H1 (cell line): ENCODE measurements at regions not wholly inside any gene's neighbourhood (a gene's known extent, or its start where the extent isn't known, plus 50 kb on each side); places are given as distances from the start of the nearest gene placed in this dataset.

Experiments
- CTCF ChIA-PET: fragments of 300-600 bp; sonication (Branson Sonifier 250); formaldehyde crosslinking; loops from one replicate; lab custom pipeline; 2021; ENCODE audit not compliant: partially characterized antibody; lab: Charles Lee
- POLR2A ChIA-PET: fragments of 300-600 bp; sonication (Branson Sonifier 250); formaldehyde crosslinking; loops from one replicate; lab custom pipeline; 2021; ENCODE audit warnings: inconsistent platforms; ENCODE audit not compliant: partially characterized antibody; lab: Charles Lee
- DNase-seq, 2 experiments: peaks; one replicate each; pipeline versions ENCODE4 v3.0.0 to v3.0.0-alpha.2; 2010 to 2022; ENCODE audit warnings: low spot score in 2 of 2, low read depth in 1 of 2, mixed read lengths in 1 of 2
- FAIRE-seq: peaks from 2 replicates; lab custom pipeline; 2011; peaks lifted over from hg19 to GRCh38; lab: Jason Lieb, UNC
- H2AFZ ChIP-seq: 2 replicates; pipeline ENCODE4 v1.8.1; 2012; ENCODE audit warnings: low read length, inconsistent platforms
- H2AK5ac ChIP-seq: 2 replicates; pipeline ENCODE4 v1.6.1; 2013; ENCODE audit warnings: low read depth, low read length
- H2BK120ac ChIP-seq: replicated peaks from 2 replicates; pipeline ENCODE3; 2013; ENCODE audit warnings: low read depth, low read length, inconsistent platforms
- H2BK12ac ChIP-seq: 2 replicates; pipeline ENCODE4 v1.6.1; 2013; ENCODE audit warnings: low read depth, low read length
- H2BK15ac ChIP-seq: 2 replicates; pipeline ENCODE4 v1.6.1; 2013; ENCODE audit warnings: low read length
- H2BK20ac ChIP-seq: 2 replicates; pipeline ENCODE4 v1.6.1; 2013; ENCODE audit warnings: low read length
- H2BK5ac ChIP-seq: 2 replicates; pipeline ENCODE4 v1.6.1; 2013; ENCODE audit warnings: low read depth, low read length
- H3K14ac ChIP-seq: 2 replicates; pipeline ENCODE4 v1.6.1; 2013; ENCODE audit warnings: inconsistent platforms; ENCODE audit not compliant: insufficient read length
- H3K18ac ChIP-seq: 2 replicates; pipeline ENCODE4 v1.6.1; 2013; ENCODE audit warnings: low read length; ENCODE audit errors: extremely low read depth
- H3K23ac ChIP-seq: 2 replicates; pipeline ENCODE4 v1.6.1; 2013; ENCODE audit warnings: inconsistent platforms; ENCODE audit not compliant: insufficient read length
- H3K23me2 ChIP-seq: 2 replicates; pipeline ENCODE4 v1.6.1; 2013; ENCODE audit warnings: low read depth, low read length
- H3K27ac ChIP-seq: 2 replicates; pipeline ENCODE4 v1.6.1; 2011; ENCODE audit warnings: low read depth, low read length, inconsistent platforms
- H3K27me3 ChIP-seq, 4 experiments: replicated peaks in 1 of 4; 1 replicate in 1 of 4; 2 replicates in 3 of 4; pipeline versions ENCODE4 v1.6.1 to v1.8.1; 2011 to 2013; ENCODE audit warnings: low read length in 3 of 4, mild to moderate bottlenecking in 3 of 4, inconsistent platforms in 2 of 4, mixed read lengths in 2 of 4, moderate library complexity in 1 of 4; ENCODE audit not compliant: control insufficient read depth in 3 of 4, insufficient read depth in 3 of 4; ENCODE audit errors: extremely low read depth in 1 of 4
- H3K36me3 ChIP-seq, 4 experiments: 2 replicates each; pipeline versions ENCODE4 v1.6.1 to v1.8.1; 2011 to 2013; ENCODE audit warnings: mild to moderate bottlenecking in 4 of 4, low read length in 3 of 4, moderate library complexity in 2 of 4, control low read depth in 1 of 4, inconsistent platforms in 1 of 4; ENCODE audit not compliant: insufficient read depth in 4 of 4, control insufficient read depth in 2 of 4
- H3K4ac ChIP-seq: replicated peaks from 2 replicates; pipeline ENCODE3; 2013; ENCODE audit warnings: low read length, low read depth, mixed read lengths, inconsistent platforms; ENCODE audit not compliant: insufficient read length
- H3K4me1 ChIP-seq, 4 experiments: replicated peaks in 1 of 4; 1 replicate in 1 of 4; 2 replicates in 3 of 4; pipeline versions ENCODE4 v1.6.1 to v1.8.1; 2011 to 2013; ENCODE audit warnings: low read length in 3 of 4, inconsistent platforms in 2 of 4, mixed read lengths in 1 of 4; ENCODE audit not compliant: insufficient read depth in 4 of 4, control insufficient read depth in 3 of 4
- H3K4me2 ChIP-seq, 2 experiments: 2 replicates each; pipeline versions ENCODE4 v1.6.1 to v1.8.1; 2011 to 2013; ENCODE audit warnings: low read depth in 2 of 2, low read length in 2 of 2, control low read depth in 1 of 2, inconsistent platforms in 1 of 2, mild to moderate bottlenecking in 1 of 2; ENCODE audit not compliant: insufficient read depth in 1 of 2
- H3K4me3 ChIP-seq, 4 experiments: fragments of 200-600, 300-600 bp in 1 of 4; sonication (generic), shearing (Covaris generic), sonication (Bioruptor Twin) in 1 of 4; 2 replicates each; pipeline versions ENCODE4 v1.5.1 to v1.8.1; 2011 to 2016; ENCODE audit warnings: low read length in 4 of 4, low read depth in 3 of 4, control low read depth in 2 of 4, inconsistent platforms in 2 of 4, mild to moderate bottlenecking in 2 of 4, mixed read lengths in 1 of 4, moderate library complexity in 1 of 4; ENCODE audit not compliant: insufficient read depth in 2 of 4; ENCODE audit errors: extremely low read depth in 1 of 4
- H3K56ac ChIP-seq: replicated peaks from 2 replicates; pipeline ENCODE3; 2013; ENCODE audit warnings: low read depth, mild to moderate bottlenecking, mixed read lengths, low read length, inconsistent platforms; ENCODE audit not compliant: insufficient read length
- H3K79me1 ChIP-seq: 2 replicates; pipeline ENCODE4 v1.6.1; 2013; ENCODE audit warnings: low read depth, low read length, control low read depth
- H3K79me2 ChIP-seq, 2 experiments: 2 replicates each; pipeline versions ENCODE4 v1.6.1 to v1.8.1; 2012 to 2013; ENCODE audit warnings: low read length in 2 of 2, mild to moderate bottlenecking in 2 of 2, inconsistent platforms in 1 of 2; ENCODE audit not compliant: insufficient read depth in 2 of 2, control insufficient read depth in 1 of 2
- H3K9ac ChIP-seq, 4 experiments: replicated peaks in 1 of 4; 1 replicate in 1 of 4; 2 replicates in 3 of 4; pipeline versions ENCODE4 v1.6.1 to v1.8.1; 2011 to 2013; ENCODE audit warnings: low read depth in 3 of 4, low read length in 3 of 4, control low read depth in 2 of 4, mild to moderate bottlenecking in 2 of 4, moderate library complexity in 2 of 4, inconsistent platforms in 1 of 4; ENCODE audit errors: extremely low read depth in 1 of 4
- H3K9me3 ChIP-seq, 2 experiments: 2 replicates each; pipeline versions ENCODE4 v1.6.1 to v1.8.1; 2012 to 2013; ENCODE audit warnings: mild to moderate bottlenecking in 2 of 2, moderate library complexity in 2 of 2, control low read depth in 1 of 2, inconsistent platforms in 1 of 2, low read depth in 1 of 2, low read length in 1 of 2, mixed read lengths in 1 of 2; ENCODE audit not compliant: insufficient read depth in 2 of 2
- H4K20me1 ChIP-seq, 2 experiments: replicated peaks in 1 of 2; 2 replicates each; pipeline versions ENCODE3 to v1.8.1; 2011 to 2013; ENCODE audit warnings: inconsistent platforms in 2 of 2, low read length in 2 of 2, mild to moderate bottlenecking in 1 of 2; ENCODE audit not compliant: insufficient read depth in 2 of 2, control insufficient read depth in 1 of 2
- H4K5ac ChIP-seq: 2 replicates; pipeline ENCODE4 v1.6.1; 2013; ENCODE audit warnings: low read length, low read depth, mixed read lengths, inconsistent platforms; ENCODE audit not compliant: insufficient read length
- H4K8ac ChIP-seq: 2 replicates; pipeline ENCODE4 v1.8.0; 2013; ENCODE audit warnings: mild to moderate bottlenecking, moderate library complexity, low read length, inconsistent platforms; ENCODE audit not compliant: insufficient read depth; ENCODE audit errors: extremely low read depth
- H4K91ac ChIP-seq: replicated peaks from 2 replicates; pipeline ENCODE3; 2013; ENCODE audit warnings: low read length, mixed read lengths, inconsistent platforms; ENCODE audit not compliant: insufficient read length
- ASH2L ChIP-seq: fragments of 200-600, 300-600 bp; sonication (generic); IDR thresholded peaks from one replicate; pipeline ENCODE4 v1.7.1; 2017; ENCODE audit warnings: low read length
- KDM1A ChIP-seq: fragments of 200-600, 300-600 bp; sonication (generic); IDR thresholded peaks from 2 replicates; pipeline ENCODE4 v1.7.1; 2016; ENCODE audit warnings: mild to moderate bottlenecking, low read length, borderline replicate concordance
- SIN3A ChIP-seq, 2 experiments: IDR thresholded peaks in 1 of 2; conservative IDR thresholded peaks in 1 of 2; 2 replicates each; pipeline ENCODE4 v1.6.1; 2011 to 2012; ENCODE audit warnings: low read length in 2 of 2, improper control_type of control experiment in 1 of 2, low read depth in 1 of 2, mild to moderate bottlenecking in 1 of 2
- WGBS, 2 experiments: shearing (Covaris generic) in 1 of 2; methylation state at CpG; one replicate each; pipeline versions ENCODE4 v1.1.6 to v1.1.7; 2013 to 2015; ENCODE audit warnings: low lambda C conversion rate in 2 of 2, mixed read lengths in 2 of 2, inconsistent platforms in 1 of 2, low coverage in 1 of 2, missing lambda C conversion rate in 1 of 2; ENCODE audit not compliant: insufficient replicate concordance in 2 of 2, insufficient coverage in 1 of 2, insufficient read length in 1 of 2; ENCODE audit errors: extremely low coverage in 1 of 2, missing lambda C conversion rate in 1 of 2; 5-methylcytosine and 5-hydroxymethylcytosine counted together

GRCh38 chrX:69306063-69306404, 140.8 kb upstream of the PJA1 start:
- Histone ChIP-seq H3K79me1 (no peaks in the 10 kb centered on the region), H3K4ac (no peak overlapping the region), H2AK5ac (no peak overlapping the region), H3K23ac (no peak overlapping the region), H4K5ac (no peak overlapping the region), H3K36me3 (no peaks in the 10 kb centered on the region), H3K4me3 (peak overlapping the region in 1 of 4 experiments; percentile 49; a peak in 1 of 8 replicates), H2BK20ac (peak overlapping the region; percentile 80; the same call in 1 of the 2 replicates), H3K9me3 (no peaks in the 10 kb centered on the region), H3K79me2 (no peaks in the 10 kb centered on the region), H3K4me1 (peaks cover 1 to 19% (median 6%) of the 10 kb centered on the region in 4 experiments; a peak in 5 of 7 replicates), H3K27ac (no peak overlapping the region), H2BK120ac (peak overlapping the region; percentile 47), H3K14ac (no peak overlapping the region), H4K8ac (no peak overlapping the region), H3K9ac (no peak overlapping the region), H3K27me3 (no peaks in the 10 kb centered on the region), H4K91ac (no peak overlapping the region), H2BK15ac (no peak overlapping the region), H2BK5ac (no peak overlapping the region), H3K18ac (no peak overlapping the region; the same call in 1 of the 2 replicates), H3K23me2 (no peaks in the 10 kb centered on the region), H2BK12ac (0 out of 2 replicates have a peak overlapping the region, but pooled peaks have one; percentile 9), H3K56ac (no peak overlapping the region), H3K4me2 (peak overlapping the region; percentile 36 to 47), H2AFZ (no peak overlapping the region), H4K20me1 (no peaks in the 10 kb centered on the region)
- ChIA-PET CTCF (interaction anchor here (1.3 to 5.2 kb wide), 3 partner anchors 16 to 81 kb away, joined by 4 to 22 read pairs (median 4); no protein-coding TSS in a partner anchor), POLR2A (interaction anchor here (1.2 kb wide), 1 partner anchor 21 kb away, joined by 3 read pairs; no protein-coding TSS in a partner anchor)
- 0% methylated on average over 4 of the region's 7 CpGs; no CpG with 5 or more reads in 1 of the 2 experiments for WGBS, 2 experiments
- FAIRE-seq: no peak
- TF ChIP-seq ASH2L (peak; percentile 16), KDM1A (peak; percentile 96), SIN3A (conservative IDR thresholded peaks at IDR 0.05 in 1 of 2, IDR thresholded peaks at IDR 0.05 in 1 of 2; ENCODE audit: low read depth in 1 of 2, low read length in 2 of 2) (no peak)
- DNase-seq: no peak
